HUDEP-2 (cell line): ENCODE measurements at regions not wholly inside any gene's neighbourhood (a gene's known extent, or its start where the extent isn't known, plus 50 kb on each side); places are given as distances from the start of the nearest gene placed in this dataset.

ENCODE experiments used
- DNase-seq, 76 experiments: peaks; one replicate each; lab custom pipeline; 2025; ENCODE audit not compliant: unreplicated experiment in 76 of 76; lab: John Stamatoyannopoulos, UW

GRCh38 chr2:6554466-6554865 lies 311.2 kb downstream of the CMPK2 start:
- no peak for DNase-seq

DNA sequence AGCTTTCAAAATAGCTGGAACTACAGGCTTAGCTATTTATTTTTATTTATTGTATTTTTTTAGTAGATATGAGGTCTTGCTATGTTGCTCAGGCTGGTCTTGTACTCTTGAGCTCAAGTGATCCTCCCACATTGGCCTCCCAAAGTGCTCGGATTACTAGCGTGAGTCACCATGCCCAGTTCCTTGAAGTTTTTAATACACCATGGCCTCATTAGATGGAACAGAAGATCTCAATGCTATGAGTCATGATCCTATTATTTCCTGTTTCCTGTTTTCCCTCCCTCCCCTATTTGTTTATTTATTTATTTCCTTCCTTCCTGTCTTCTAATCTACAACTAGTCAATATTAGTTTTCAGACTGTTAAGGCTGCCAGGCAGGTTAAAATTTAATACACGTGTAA lies 309.0 kb downstream of the CMPK2 start:
- DNase-seq, result no peak

DNA sequence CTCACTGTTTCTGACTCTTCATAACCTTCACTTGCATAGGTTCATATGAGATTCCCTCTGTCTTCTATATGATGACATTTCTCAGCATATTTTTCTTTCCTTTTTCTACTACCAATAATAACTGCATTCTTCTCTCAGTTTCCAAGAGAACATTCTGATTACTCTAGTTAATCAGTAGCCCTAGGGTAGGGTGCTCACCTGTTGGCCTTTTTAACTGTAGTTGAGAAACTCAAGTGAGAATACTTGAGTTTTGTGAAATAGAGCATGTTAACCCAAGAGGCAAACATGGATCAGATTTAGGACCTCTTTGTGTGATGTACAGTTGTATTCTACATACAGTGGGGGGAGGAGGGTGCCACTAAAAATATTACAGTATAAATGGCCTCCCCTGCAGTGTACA lies 308.0 kb downstream of the CMPK2 start:
- DNase-seq, result no peak

- DNase-seq, result no peak
Observed at GRCh38 chr2:6562771-6563170, 302.9 kb downstream of the CMPK2 start.

DNA sequence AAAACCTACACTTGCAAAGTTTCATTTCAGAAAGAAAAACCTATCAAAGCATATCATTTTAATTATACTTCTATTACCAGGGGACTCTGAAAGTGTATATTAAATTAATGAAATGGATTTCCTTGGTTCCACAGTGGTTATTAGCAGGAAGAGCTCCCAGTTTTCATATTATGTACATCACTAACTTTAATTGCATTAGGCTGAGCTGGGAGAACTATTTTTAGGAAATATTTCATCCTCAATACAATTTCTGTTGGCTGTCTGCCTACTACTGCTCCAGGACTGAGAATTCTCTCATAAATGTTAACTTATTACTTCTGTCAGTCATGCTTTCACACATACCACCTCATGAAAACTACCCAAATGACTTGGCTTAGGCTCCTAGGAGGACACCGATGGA lies 301.4 kb downstream of the CMPK2 start:
- DNase-seq, result no peak

- DNase-seq, result no peak
Observed at GRCh38 chr2:6574121-6574520, 291.6 kb downstream of the CMPK2 start.

DNA sequence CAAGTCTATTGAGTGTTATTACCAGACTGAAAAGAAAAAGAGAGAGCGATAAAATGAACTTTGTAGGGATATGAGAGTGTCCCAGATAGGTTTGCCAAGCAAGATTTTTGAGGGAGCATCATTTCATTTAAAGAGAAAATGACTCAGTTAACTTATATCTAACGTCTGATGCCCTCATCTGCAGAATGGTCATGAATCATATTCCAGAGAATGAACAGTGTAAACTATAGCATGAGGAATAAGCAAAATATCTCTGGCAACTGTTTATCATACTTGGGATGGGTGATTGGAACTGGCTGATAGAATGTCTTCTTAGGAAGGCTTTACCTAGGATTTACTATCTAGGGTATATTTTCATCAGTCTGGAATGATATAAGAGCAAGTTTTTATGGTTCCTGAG lies 289.4 kb downstream of the CMPK2 start:
- DNase-seq, result no peak

DNA sequence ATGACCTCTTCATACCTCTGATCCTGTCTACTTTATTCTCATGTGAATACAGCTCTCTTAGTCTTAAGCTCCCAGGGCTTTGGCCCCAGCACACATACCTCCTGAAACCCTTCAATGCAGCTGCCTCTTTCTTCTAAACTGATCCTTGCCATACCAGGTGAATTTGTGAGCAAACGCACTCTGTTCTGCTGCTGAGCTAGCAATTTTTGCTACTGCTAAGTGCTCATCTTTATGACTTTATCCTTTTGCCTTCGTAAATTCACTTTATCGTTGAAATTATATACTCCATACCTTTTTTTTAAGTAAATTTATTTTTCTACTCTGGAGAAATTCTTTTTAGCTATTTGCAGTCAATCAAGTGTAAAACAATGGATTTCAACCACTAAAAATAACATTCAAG lies 287.7 kb downstream of the CMPK2 start:
- DNase-seq, result no peak

GRCh38 chr2:6578416-6578815 lies 287.3 kb downstream of the CMPK2 start:
- DNase-seq, result no peak

GRCh38 chr2:6579281-6579680 lies 286.4 kb downstream of the CMPK2 start:
- no peak for DNase-seq

GRCh38 chr2:6580982-6581381 lies 284.7 kb downstream of the CMPK2 start:
- DNase-seq, result no peak

DNA sequence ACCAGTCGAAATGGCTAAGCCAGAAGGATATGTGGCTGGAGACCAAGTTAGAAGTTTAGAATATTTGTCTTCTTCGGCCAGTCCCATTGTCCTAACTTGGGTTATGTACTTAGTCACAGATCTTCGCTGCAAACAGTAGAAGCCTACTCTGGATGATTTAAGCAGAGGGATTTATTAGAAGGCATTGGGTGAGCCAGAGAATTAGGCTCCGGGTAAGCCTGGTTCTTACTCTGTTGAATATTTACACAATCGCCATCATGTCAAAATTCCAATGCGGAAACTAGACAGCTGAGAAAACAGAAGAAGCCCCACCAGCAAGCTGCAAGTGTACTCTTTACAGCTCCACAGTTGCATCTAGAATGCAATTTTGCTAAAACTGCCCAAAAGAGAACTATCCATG lies 276.6 kb downstream of the CMPK2 start:
- DNase-seq, result no peak

DNA sequence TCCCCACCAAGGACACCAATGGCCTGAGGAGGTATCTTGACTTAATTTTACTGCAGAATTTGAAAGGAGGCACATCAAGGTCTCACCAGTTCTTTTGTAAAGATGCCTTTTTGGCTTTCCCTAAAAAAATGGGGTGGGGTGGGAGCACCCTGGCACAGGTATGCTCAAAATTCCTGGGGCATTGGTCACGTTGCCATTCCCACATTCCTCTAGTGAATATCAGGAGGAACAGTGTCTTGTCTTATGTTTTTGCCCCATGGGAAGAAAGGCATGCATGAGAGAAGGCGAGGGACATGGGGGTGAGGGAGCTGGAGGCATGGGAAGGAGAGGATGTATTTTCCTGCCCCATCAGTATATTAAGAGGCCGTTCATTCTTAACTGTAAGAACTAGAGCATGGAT lies 275.3 kb downstream of the CMPK2 start:
- DNase-seq, result no peak

DNA sequence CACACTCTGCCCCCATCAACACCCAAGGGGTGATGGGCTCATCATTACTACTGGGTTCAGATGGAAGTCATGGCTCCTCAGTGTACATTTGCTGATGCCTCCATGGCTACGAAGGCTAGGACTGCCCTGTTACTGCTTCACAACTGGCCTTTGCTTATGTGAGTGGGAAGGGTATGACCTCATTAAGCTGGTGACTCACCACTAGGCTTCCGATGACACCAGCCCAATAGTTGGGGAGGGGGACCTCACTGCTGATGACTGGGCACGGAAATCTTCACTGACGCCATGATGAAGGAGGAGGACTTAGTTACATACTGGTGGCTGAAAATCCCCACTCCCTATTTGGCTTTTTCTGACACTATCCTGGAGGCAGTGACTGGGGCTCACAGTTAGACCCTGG lies 263.2 kb downstream of the CMPK2 start:
- DNase-seq, result no peak

DNA sequence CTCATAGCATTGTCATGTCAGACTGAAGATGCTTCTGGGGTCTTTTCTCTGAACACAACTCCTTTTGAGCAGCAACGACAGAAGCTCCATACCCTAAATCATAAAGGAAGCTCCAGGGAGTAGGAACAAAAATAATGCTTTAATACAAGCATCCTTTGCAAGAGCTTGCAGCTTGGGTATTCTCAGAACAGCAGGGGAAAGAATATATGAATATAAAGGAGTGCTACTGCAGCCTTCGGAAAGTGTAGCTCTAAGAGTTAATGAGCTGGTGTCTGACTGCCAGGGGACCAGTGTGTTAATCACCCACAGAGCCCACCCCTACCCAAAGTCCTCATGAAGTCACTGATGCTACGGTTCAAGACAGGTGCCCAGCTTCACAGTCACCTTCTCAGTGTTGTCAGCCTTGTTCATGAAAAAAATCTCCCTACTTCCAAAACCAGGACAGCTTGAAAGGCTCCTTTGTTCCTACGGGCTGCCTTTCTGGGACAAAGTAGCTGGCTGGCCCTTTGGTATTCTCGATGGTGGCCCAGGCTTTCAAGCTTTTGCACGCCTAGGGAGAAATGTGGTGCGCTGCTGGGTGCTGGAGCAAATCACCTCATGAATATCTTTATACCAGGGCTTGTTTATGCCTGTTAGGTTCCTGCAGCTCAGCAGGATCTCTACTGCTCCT lies 259.7 kb downstream of the CMPK2 start:
- DNase-seq, result no peak

DNA sequence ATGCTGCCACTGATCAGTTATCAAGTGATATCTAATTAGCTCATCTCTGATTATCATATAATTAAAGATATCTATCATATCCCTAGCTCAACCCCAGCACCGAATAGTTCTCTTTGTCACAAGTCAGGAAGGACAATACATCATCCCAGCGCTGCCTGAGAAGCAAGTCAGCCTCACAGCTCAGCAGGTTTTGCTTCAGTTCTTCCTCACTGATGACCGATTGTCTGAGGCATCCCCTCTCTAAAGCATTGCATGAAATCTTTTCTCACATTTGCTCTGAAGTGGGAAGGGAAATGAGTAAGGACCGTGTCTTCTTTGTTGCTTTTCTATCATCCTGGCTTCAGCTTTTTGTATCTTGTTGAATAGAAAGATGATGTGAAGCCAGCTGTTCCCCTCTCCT lies 247.9 kb downstream of the CMPK2 start:
- DNase-seq, result no peak

- DNase-seq, result no peak
Observed at GRCh38 chr2:6618201-6618600, 247.5 kb downstream of the CMPK2 start.

DNA sequence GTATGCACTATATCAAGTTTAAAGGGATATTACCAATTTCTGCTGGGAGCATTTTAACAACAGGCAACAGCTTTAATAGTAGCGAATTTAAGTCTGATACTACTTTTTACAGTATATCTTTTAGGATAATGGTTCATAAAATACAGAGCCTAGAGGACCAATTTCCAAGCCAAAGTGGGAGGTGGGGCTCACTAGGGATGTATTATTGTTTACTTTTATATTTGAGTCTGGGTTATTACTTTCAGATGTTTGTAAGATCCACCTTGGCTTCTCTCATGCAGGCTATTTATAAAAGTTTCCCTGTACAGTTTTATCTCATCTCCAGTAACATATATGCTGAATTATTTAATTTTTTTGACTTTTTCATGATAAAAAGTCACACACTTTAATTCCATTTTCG lies 242.0 kb downstream of the CMPK2 start:
- no peak for DNase-seq

DNA sequence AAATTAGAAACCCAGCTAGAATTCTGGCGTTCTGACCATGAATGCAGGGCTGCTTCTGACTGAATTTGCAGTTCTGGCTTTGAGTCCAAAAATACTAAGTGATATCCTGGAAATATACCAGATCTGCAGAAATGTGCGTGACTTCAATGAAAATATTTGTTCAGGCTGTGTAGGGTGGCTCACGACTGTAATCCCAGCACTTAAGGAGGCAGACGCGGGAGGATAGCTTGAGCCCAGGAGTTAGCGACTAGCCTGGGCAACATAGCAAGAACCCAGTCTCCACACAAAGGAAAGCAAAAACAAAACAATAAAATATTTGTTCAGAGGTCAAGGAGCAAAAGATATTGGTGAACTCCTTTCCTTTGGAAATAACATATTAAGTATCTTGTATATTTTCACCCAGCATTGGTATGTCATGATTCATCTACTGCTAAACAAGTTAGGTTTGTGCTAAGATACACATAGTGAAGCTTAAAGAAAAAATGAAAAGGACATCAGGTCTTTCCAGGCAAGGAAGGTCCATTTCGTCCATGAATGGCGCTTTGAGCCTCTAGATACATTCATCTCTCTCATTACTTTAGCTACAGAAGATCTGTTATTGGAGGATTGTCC lies 239.2 kb downstream of the CMPK2 start:
- DNase-seq, result no peak

DNA sequence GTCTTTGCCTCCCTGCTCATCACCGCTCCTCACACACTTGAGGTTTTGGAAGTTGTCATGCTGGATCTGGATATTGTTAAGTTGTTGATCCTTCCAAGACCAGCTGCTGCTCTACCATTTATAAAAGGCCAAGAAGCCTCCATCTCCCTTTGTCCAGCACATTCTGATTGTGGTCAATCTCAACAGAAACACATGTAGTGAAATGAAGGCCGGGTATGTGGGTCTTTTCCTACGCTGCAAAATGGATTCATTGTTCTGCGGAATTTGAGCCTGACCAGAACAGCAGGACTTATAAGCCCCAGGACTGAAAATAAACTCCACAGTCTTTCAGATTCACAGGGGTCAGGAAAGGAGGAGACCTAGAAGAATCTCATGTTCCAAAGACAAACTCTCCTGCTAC lies 238.4 kb downstream of the CMPK2 start:
- no peak for DNase-seq

GRCh38 chr2:6630209-6630608 lies 235.5 kb downstream of the CMPK2 start:
- DNase-seq, result peak in 1 of 76 experiments; percentile 4

GRCh38 chr2:6635296-6635695 lies 230.4 kb downstream of the CMPK2 start:
- no peak for DNase-seq

DNA sequence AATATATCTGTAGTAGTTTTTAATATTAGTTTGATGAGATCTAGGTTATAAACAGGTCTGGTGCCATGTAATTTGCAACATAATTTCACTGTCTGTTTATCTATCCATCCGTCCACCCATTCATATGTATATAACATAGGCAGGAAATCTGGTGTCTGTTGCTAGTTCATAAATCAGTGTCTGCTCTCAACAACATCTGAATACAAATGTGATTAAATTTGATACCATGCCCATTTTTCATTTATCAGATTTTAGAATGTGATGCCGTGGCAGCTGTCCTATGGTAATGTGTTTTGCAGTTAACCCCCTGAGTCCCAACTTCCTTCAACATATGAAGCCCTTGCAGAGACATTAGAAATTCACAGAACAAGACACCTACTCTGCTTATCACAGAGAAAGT lies 228.4 kb downstream of the CMPK2 start:
- DNase-seq, result no peak
